ENCODE measurements at regions not wholly inside any gene's neighbourhood (a gene's known extent, or its start where the extent isn't known, plus 50 kb on each side); places are given as distances from the start of the nearest gene placed in this dataset.

DNA sequence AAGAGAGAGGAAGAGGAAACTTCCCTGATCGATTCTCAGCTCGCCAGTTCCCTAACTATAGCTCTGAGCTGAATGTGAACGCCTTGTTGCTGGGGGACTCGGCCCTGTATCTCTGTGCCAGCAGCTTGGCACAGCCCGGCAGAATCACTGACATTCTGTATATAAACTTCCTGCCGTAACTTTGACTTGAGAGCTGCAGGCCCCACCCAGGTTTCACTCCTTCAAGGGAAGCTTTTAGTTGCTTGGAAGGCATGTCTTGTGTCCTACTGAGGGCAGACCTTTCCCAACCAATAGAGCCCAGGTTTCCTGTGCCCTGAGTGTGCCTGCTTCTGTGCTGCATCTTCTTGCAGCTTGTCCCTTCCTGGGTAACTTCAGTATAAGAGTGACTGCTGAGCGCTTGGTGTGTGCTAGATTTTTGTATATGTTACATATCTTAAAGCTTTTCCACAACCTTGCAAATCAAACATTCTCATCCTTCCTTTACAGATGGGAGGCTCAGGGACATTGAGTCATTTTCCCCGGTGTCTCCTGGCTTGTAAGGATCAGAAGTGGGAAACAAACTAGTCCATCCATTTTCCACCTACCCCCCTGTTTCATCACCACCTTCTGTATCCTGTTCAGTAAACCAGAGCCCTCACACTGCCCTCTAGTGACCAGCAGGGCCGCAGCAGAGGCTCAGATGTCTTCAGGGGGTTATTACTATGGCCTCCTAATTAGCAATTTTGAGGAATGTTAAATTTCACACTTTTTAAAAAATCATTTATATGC lies 225.2 kb upstream of the PRSS58 start:
- TF ChIP-seq EZH2 (IDR thresholded peaks at IDR 0.05; ENCODE audit: low read length), result no peak
- peak; percentile 77 to 92 (median 87) for TF ChIP-seq CTCF (optimal IDR thresholded peaks at IDR 0.05 in 1 of 3, IDR thresholded peaks at IDR 0.05 in 1 of 3, conservative IDR thresholded peaks at IDR 0.05 in 1 of 3; ENCODE audit: extremely low read depth in 1 of 3, insufficient read depth in 2 of 3, low read length in 3 of 3)
- H3K9me3 ChIP-seq (ENCODE audit: control insufficient read depth, low read depth, low read length), result no peaks in the 10 kb centered on the region
- FAIRE-seq (no peak), DNase-seq (ENCODE audit: low read depth, low spot score) (no peak)
- H3K36me3 ChIP-seq (ENCODE audit: control insufficient read depth in 2 of 2, extremely low read depth in 1 of 2, insufficient read depth in 2 of 2, low read length in 2 of 2), result no peaks in the 10 kb centered on the region
- peak overlapping the region; percentile 67 for H2AFZ ChIP-seq (ENCODE audit: control insufficient read depth, low read length)
- no peaks in the 10 kb centered on the region for H3K79me2 ChIP-seq (ENCODE audit: control insufficient read depth, insufficient read depth, low read length)
- no peaks in the 10 kb centered on the region for H3K9me1 ChIP-seq (ENCODE audit: control insufficient read depth, extremely low read depth, insufficient read depth, low read length)
- no peak overlapping the region for H3K27ac ChIP-seq (ENCODE audit: control insufficient read depth, insufficient read depth, low read length)
- peaks cover 2% of the 10 kb centered on the region for H3K4me1 ChIP-seq (ENCODE audit: control insufficient read depth, extremely low read depth, insufficient read depth, low read length)
- no peak overlapping the region for H3K4me2 ChIP-seq (ENCODE audit: control insufficient read depth, extremely low read depth, insufficient read depth, low read depth, low read length)
- dilution Hi-C loops (cut with MboI; ENCODE audit: extremely low pct_ligation_motif_present, low sequenced_read_pairs), result no loop called here
- no peak overlapping the region for H3K9ac ChIP-seq (ENCODE audit: control insufficient read depth, extremely low read depth, insufficient read depth, low read length)
- H4K20me1 ChIP-seq (ENCODE audit: control insufficient read depth, extremely low read depth, insufficient read depth, low read length), result no peaks in the 10 kb centered on the region
- H3K4me3 ChIP-seq (ENCODE audit: control insufficient read depth in 2 of 3, extremely low read depth in 1 of 3, insufficient read depth in 2 of 3, low read depth in 1 of 3, low read length in 3 of 3), result no peak overlapping the region
- no peaks in the 10 kb centered on the region for H3K27me3 ChIP-seq (ENCODE audit: control insufficient read depth, extremely low read depth, insufficient read depth, low read length)

DNA sequence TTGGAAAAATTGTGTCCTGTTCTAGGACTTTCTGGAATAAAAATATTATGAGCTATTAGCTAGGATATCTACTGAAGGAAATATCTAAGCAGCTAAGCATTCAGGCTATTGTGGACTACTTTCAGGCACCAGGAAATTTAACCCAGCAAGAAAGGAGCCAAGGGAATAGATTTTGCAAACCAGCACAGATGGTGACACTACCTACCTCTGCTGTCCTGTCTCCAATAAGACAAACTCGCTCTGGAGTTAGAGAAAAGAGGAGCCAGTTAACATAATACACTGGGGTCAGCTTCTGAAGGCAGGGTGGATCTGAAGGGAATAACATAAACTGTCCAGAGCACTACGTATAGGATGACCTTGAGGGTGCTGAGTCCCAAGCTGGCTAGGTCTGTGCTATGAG lies 223.7 kb upstream of the PRSS58 start:
- no peak for DNase-seq (ENCODE audit: low read depth, low spot score)
- Histone ChIP-seq H4K20me1 (ENCODE audit: control insufficient read depth, extremely low read depth, insufficient read depth, low read length) (no peaks in the 10 kb centered on the region), H3K79me2 (ENCODE audit: control insufficient read depth, insufficient read depth, low read length) (no peaks in the 10 kb centered on the region), H3K4me2 (ENCODE audit: control insufficient read depth, extremely low read depth, insufficient read depth, low read depth, low read length) (no peak overlapping the region), H3K4me3 (ENCODE audit: control insufficient read depth in 2 of 3, extremely low read depth in 1 of 3, insufficient read depth in 2 of 3, low read depth in 1 of 3, low read length in 3 of 3) (no peak overlapping the region), H3K36me3 (ENCODE audit: control insufficient read depth in 2 of 2, extremely low read depth in 1 of 2, insufficient read depth in 2 of 2, low read length in 2 of 2) (no peaks in the 10 kb centered on the region), H3K9me1 (ENCODE audit: control insufficient read depth, extremely low read depth, insufficient read depth, low read length) (no peaks in the 10 kb centered on the region), H3K4me1 (ENCODE audit: control insufficient read depth, extremely low read depth, insufficient read depth, low read length) (peaks cover 2% of the 10 kb centered on the region), H3K9ac (ENCODE audit: control insufficient read depth, extremely low read depth, insufficient read depth, low read length) (no peak overlapping the region), H3K27me3 (ENCODE audit: control insufficient read depth, extremely low read depth, insufficient read depth, low read length) (no peaks in the 10 kb centered on the region), H3K9me3 (ENCODE audit: control insufficient read depth, low read depth, low read length) (no peaks in the 10 kb centered on the region), H3K27ac (ENCODE audit: control insufficient read depth, insufficient read depth, low read length) (no peak overlapping the region), H2AFZ (ENCODE audit: control insufficient read depth, low read length) (no peak overlapping the region)
- TF ChIP-seq EZH2 (IDR thresholded peaks at IDR 0.05; ENCODE audit: low read length), result no peak
- peak; percentile 18 to 38 (median 30) for TF ChIP-seq CTCF (optimal IDR thresholded peaks at IDR 0.05 in 1 of 3, IDR thresholded peaks at IDR 0.05 in 1 of 3, conservative IDR thresholded peaks at IDR 0.05 in 1 of 3; ENCODE audit: extremely low read depth in 1 of 3, insufficient read depth in 2 of 3, low read length in 3 of 3)
- FAIRE-seq, result no peak
- dilution Hi-C loops (cut with MboI; ENCODE audit: extremely low pct_ligation_motif_present, low sequenced_read_pairs), result no loop called here
